ENCODE measurements at regions not wholly inside any gene's neighbourhood (a gene's known extent, or its start where the extent isn't known, plus 50 kb on each side); places are given as distances from the start of the nearest gene placed in this dataset.
"Not testable (repeated sequence)": the region's sequence is repeated elsewhere in the genome, so short reads cannot be mapped to it uniquely, and the experiment has no call there.

GRCh38 chr5:102048940-102049339 is 247.1 kb downstream of the SLCO4C1 start:
- peak; percentile 12 for DNase-seq

GRCh38 chr5:102047073-102047472 is 249.0 kb downstream of the SLCO4C1 start:
- DNase-seq, result not testable (repeated sequence)

- DNase-seq, result no peak
Observed at GRCh38 chr5:102040326-102040725, 255.8 kb downstream of the SLCO4C1 start.

- DNase-seq, result no peak
Observed at GRCh38 chr5:102036927-102037326, 259.2 kb downstream of the SLCO4C1 start.

GRCh38 chr5:102031711-102032110 is 264.4 kb downstream of the SLCO4C1 start:
- DNase-seq, result no peak

- DNase-seq, result no peak
Observed at GRCh38 chr5:102018690-102019089, 277.4 kb downstream of the SLCO4C1 start.

GRCh38 chr5:102018279-102018678 is 277.8 kb downstream of the SLCO4C1 start:
- DNase-seq, result no peak

- DNase-seq, result no peak
Observed at GRCh38 chr5:102014371-102014770, 281.7 kb downstream of the SLCO4C1 start.

GRCh38 chr5:102010644-102011043 is 285.4 kb downstream of the SLCO4C1 start:
- no peak for DNase-seq

- DNase-seq, result no peak
Observed at GRCh38 chr5:101997235-101997634, 298.8 kb downstream of the SLCO4C1 start.

- peak; percentile 19 for DNase-seq
Observed at GRCh38 chr5:101995585-101995984, 300.5 kb downstream of the SLCO4C1 start.

- no peak for DNase-seq
Observed at GRCh38 chr5:101991486-101991885, 304.6 kb downstream of the SLCO4C1 start.

GRCh38 chr5:101989659-101990058 is 306.4 kb downstream of the SLCO4C1 start:
- DNase-seq, result no peak

- peak; percentile 73 for DNase-seq
Observed at GRCh38 chr5:101977729-101978345, 318.2 kb downstream of the SLCO4C1 start.

GRCh38 chr5:101976933-101977332 is 319.2 kb downstream of the SLCO4C1 start:
- no peak for DNase-seq

- no peak for DNase-seq
Observed at GRCh38 chr5:101969742-101970141, 326.3 kb downstream of the SLCO4C1 start.

- no peak for DNase-seq
Observed at GRCh38 chr5:101966476-101966875, 329.6 kb downstream of the SLCO4C1 start.

GRCh38 chr5:101955891-101956290 is 340.2 kb downstream of the SLCO4C1 start:
- peak; percentile 8 for DNase-seq

- DNase-seq, result no peak
Observed at GRCh38 chr5:101950019-101950418, 346.1 kb downstream of the SLCO4C1 start.

GRCh38 chr5:101948615-101949014 is 347.5 kb downstream of the SLCO4C1 start:
- DNase-seq, result no peak

GRCh38 chr5:101943784-101944183 is 352.3 kb downstream of the SLCO4C1 start:
- no peak for DNase-seq

- peak; percentile 55 for DNase-seq
Observed at GRCh38 chr5:101942321-101942882, 353.7 kb downstream of the SLCO4C1 start.

GRCh38 chr5:101937041-101937440 is 359.0 kb downstream of the SLCO4C1 start:
- no peak for DNase-seq

GRCh38 chr5:101935086-101935485 is 361.0 kb downstream of the SLCO4C1 start:
- no peak for DNase-seq
